ENCODE measurements at regions not wholly inside any gene's neighbourhood (a gene's known extent, or its start where the extent isn't known, plus 50 kb on each side); places are given as distances from the start of the nearest gene placed in this dataset.
A peak's percentile ranks its signal among the peaks of the same experiment; 100 is the strongest.

DNA sequence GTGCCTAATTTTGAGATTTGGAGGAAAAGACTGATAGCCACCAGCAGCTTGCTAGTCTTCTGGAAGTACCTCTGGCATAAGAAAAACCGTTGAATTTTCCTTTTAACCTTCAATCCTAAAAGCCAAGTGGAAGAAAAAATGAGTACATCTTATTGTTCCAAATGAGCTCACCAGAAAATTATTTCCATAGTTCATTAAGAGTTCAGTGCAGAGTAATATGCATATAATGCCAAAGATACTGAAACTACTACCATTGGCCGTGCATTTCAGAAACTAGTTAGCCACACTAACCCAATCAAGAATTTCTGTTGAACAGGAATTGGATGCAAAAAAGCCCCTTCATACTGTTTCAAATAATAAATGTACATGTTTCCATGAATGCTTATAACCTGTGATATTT lies 607.9 kb downstream of the KCTD16 start:
- TF ChIP-seq, protein P1, sequence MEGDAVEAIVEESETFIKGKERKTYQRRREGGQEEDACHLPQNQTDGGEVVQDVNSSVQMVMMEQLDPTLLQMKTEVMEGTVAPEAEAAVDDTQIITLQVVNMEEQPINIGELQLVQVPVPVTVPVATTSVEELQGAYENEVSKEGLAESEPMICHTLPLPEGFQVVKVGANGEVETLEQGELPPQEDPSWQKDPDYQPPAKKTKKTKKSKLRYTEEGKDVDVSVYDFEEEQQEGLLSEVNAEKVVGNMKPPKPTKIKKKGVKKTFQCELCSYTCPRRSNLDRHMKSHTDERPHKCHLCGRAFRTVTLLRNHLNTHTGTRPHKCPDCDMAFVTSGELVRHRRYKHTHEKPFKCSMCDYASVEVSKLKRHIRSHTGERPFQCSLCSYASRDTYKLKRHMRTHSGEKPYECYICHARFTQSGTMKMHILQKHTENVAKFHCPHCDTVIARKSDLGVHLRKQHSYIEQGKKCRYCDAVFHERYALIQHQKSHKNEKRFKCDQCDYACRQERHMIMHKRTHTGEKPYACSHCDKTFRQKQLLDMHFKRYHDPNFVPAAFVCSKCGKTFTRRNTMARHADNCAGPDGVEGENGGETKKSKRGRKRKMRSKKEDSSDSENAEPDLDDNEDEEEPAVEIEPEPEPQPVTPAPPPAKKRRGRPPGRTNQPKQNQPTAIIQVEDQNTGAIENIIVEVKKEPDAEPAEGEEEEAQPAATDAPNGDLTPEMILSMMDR (IDR thresholded peaks at IDR 0.05; ENCODE audit: insufficient read depth, low read length), result no peak
- no peak overlapping the region for H3K4me3 ChIP-seq (ENCODE audit: low read depth, low read length)
- DNase-seq (ENCODE audit: low read depth), result peak; percentile 62

DNA sequence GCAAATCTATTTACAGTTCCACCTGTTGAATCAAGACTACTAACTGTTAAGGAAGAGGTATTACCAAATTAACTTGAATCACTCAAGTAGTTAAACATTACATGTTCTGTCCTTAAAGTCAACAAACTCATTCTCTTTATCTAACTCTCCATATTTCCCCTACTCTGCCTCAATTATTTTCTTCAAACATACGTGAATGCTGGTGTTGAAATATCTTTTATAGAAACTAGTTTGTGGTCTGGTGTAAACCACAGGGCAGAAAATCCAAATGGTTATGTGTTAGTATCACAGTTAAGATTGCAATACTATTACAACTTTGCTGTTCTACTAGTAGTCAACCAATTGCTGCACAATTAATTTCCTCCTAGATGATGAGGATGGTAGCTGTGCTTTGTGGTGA lies 603.5 kb downstream of the KCTD16 start:
- TF ChIP-seq, protein P1 (IDR thresholded peaks at IDR 0.05; ENCODE audit: insufficient read depth, low read length), result no peak
- no peak for DNase-seq (ENCODE audit: low read depth)
- no peak overlapping the region for H3K4me3 ChIP-seq (ENCODE audit: low read depth, low read length)

DNA sequence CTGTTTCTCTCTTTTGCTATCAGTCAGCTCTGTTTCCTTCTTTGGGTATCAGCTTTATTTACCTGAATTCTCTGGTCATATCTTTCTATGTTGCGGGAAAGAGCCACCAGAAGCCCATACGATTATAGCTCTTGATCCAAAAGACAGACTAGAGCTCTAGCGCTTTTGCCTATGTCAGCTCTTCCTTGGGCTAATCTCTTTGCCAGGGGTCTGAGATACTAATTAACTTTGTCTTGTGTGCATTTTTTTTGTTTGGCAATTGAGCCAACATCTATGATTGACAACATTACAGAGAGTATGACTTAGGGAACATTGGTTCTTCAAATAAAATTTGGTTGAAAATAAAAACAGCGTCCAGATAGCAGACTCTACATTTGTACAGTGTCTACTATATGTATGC lies 603.0 kb downstream of the KCTD16 start:
- H3K4me3 ChIP-seq (ENCODE audit: low read depth, low read length), result no peak overlapping the region
- no peak for DNase-seq (ENCODE audit: low read depth)
- TF ChIP-seq, protein P1 (IDR thresholded peaks at IDR 0.05; ENCODE audit: insufficient read depth, low read length), result no peak

DNA sequence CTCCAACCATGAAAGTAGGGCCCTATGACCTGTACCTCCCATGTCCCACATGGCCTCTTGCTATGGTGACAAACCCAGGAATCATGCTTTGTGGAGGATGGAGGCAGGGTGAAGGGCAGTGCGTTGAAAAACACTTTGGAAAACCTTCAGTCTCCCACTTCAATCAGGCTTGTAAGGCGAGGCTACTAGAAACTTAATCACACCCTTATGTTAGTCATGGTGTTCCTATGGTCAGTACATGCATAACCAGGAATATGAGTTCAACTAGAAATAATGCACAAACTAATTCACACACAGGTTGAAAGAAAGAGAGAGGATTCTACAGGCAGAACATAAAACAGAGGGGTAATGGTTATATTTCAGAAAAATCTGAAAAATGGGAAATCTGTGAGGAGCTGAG lies 601.1 kb downstream of the KCTD16 start:
- no peak overlapping the region for H3K4me3 ChIP-seq (ENCODE audit: low read depth, low read length)
- DNase-seq (ENCODE audit: low read depth), result no peak
- TF ChIP-seq, protein P1 (IDR thresholded peaks at IDR 0.05; ENCODE audit: insufficient read depth, low read length), result no peak

DNA sequence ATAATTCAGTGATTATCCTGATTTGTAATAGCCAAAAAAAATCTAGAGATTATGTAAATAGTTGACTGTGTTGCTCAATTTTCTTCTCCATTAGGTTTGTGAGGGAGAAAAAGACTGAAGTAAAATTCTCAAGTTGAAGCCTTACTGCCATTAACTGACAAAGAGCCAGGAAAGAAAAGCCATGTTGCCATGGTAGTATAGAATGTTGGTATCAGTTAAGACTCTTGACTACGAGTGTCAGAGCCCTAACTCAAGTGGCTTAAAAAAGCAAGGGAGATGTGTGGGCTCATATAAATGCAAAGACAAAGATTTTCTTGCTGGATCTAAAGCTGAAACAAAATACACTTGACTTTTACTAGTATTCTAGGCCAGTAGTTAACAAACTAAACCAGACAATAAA lies 571.7 kb downstream of the KCTD16 start:
- peak; percentile 2 for DNase-seq (ENCODE audit: low read depth)
- TF ChIP-seq, protein P1 (IDR thresholded peaks at IDR 0.05; ENCODE audit: insufficient read depth, low read length), result no peak

DNA sequence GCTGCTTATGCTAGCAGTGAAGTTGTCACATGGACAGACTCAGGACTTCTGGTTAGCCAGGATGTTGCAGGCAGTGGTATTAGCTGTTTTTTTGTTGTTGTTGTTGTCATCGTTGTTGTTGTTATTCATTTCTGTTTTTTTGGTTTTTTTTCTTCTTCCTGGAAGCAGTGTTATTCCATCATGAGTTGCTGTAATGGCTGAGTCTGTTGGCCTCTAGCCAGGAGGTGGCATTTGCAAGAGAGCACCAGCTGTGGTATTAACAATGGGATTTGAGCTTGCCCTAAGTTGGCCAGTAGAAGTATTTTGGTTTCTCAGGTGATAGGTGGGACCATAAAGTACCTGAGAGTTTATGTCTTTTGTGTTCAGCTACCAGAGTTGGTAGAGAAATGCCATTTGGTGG lies 561.1 kb downstream of the KCTD16 start:
- no peak overlapping the region for H3K4me3 ChIP-seq (ENCODE audit: low read depth, low read length)
- TF ChIP-seq, protein P1 (IDR thresholded peaks at IDR 0.05; ENCODE audit: insufficient read depth, low read length), result no peak
- DNase-seq (ENCODE audit: low read depth), result no peak

More for the DNA sequence above, 571.7 kb downstream of the KCTD16 start:
- no peak overlapping the region for H3K4me3 ChIP-seq (ENCODE audit: low read depth, low read length)

DNA sequence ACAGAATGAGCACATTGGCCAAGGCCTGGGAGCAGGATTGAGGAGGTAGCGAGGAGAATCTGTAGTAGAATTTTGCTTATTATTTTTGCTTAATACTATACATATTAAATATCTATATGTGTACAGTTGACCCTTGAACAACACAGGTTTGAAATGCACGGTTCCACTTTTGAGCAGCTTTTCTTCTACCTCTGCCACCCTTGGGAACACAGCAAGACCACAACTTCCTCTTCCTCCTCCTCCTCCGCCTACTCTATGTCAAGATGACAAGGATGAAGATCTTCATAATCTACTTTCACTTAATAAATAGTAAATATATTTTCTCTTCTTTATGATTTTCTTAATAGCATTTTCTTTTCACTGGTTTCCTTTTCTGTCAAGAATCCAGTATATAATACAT lies 541.4 kb downstream of the KCTD16 start:
- H3K4me3 ChIP-seq (ENCODE audit: low read depth, low read length), result no peak overlapping the region
- TF ChIP-seq, protein P1 (IDR thresholded peaks at IDR 0.05; ENCODE audit: insufficient read depth, low read length), result no peak
- DNase-seq (ENCODE audit: low read depth), result no peak
